ENCODE measurements at regions not wholly inside any gene's neighbourhood (a gene's known extent, or its start where the extent isn't known, plus 50 kb on each side); places are given as distances from the start of the nearest gene placed in this dataset.

- ATAC-seq: no peak
- Histone ChIP-seq H3K4me3 (no peak overlapping the region), H3K27me3 (no peaks in the 10 kb centered on the region), H3K36me3 (no peaks in the 10 kb centered on the region), H3K27ac (no peak overlapping the region), H3K9me3 (peaks cover 0 to 5% (median 0%) of the 10 kb centered on the region in 12 donors), H3K4me1 (no peaks in the 10 kb centered on the region)
- DNase-seq: no peak
- intact Hi-C loops (cut with DNase I): no loop called here
- TF ChIP-seq CTCF (IDR thresholded peaks at IDR 0.05) (no peak), POLR2A (IDR thresholded peaks at IDR 0.05) (no peak)
Observed at GRCh38 chr3:86723433-86723832, 267.5 kb downstream of the VGLL3 start.

GRCh38 chr3:86711634-86712033, 279.3 kb downstream of the VGLL3 start:
- no peak for DNase-seq
- Histone ChIP-seq H3K4me1 (no peaks in the 10 kb centered on the region), H3K27me3 (no peaks in the 10 kb centered on the region), H3K27ac (no peak overlapping the region), H3K9me3 (no peaks in the 10 kb centered on the region), H3K36me3 (no peaks in the 10 kb centered on the region), H3K4me3 (no peak overlapping the region)
- TF ChIP-seq CTCF (IDR thresholded peaks at IDR 0.05) (no peak), POLR2A (IDR thresholded peaks at IDR 0.05) (no peak)
- intact Hi-C loops (cut with DNase I): no loop called here
- 68 to 74% (median 69%) methylated on average over 2 of the region's 2 CpGs for WGBS, 4 donors
- no peak for ATAC-seq

- H3K4me1 ChIP-seq: no peaks in the 10 kb centered on the region
- H3K9me3 ChIP-seq: peaks cover 0 to 14% (median 0%) of the 10 kb centered on the region in 12 donors
- ATAC-seq (no peak), DNase-seq (no peak)
- H3K4me3 ChIP-seq: no peak overlapping the region
- no peak overlapping the region for H3K27ac ChIP-seq
- H3K27me3 ChIP-seq: no peaks in the 10 kb centered on the region
- intact Hi-C loops (cut with DNase I): no loop called here
- 63 to 87% (median 80%) methylated on average over 5 to 7 of the region's 7 CpGs for WGBS, 4 donors
- TF ChIP-seq CTCF (IDR thresholded peaks at IDR 0.05) (no peak), POLR2A (IDR thresholded peaks at IDR 0.05) (no peak)
- H3K36me3 ChIP-seq: no peaks in the 10 kb centered on the region
Observed at GRCh38 chr3:86708893-86709292, 282.1 kb downstream of the VGLL3 start.

GRCh38 chr3:86702381-86702958, 288.5 kb downstream of the VGLL3 start:
- ATAC-seq: no peak
- Histone ChIP-seq H3K4me3 (no peak overlapping the region), H3K27ac (no peak overlapping the region), H3K27me3 (no peaks in the 10 kb centered on the region), H3K4me1 (no peaks in the 10 kb centered on the region), H3K36me3 (no peaks in the 10 kb centered on the region), H3K9me3 (peaks cover 0 to 14% (median 0%) of the 10 kb centered on the region in 12 donors)
- intact Hi-C loops (cut with DNase I): no loop called here
- DNase-seq: no peak
- TF ChIP-seq CTCF (IDR thresholded peaks at IDR 0.05) (peak in 6 of 12 donors; percentile 12 to 33 (median 28)), POLR2A (IDR thresholded peaks at IDR 0.05) (no peak)
- WGBS, 4 donors: 14 to 20% (median 15%) methylated on average over 1 of the region's 1 CpG

Measured in heart left ventricle (tissue), 16 donors.